Sigmoid colon (tissue), 6 donors: ENCODE measurements at regions not wholly inside any gene's neighbourhood (a gene's known extent, or its start where the extent isn't known, plus 50 kb on each side); places are given as distances from the start of the nearest gene placed in this dataset.

Experiments
- DNase-seq: peaks from one replicate; pipeline ENCODE4 v3.0.0-alpha.2; 2019
- H3K27ac ChIP-seq, 4 donors: fragments of 200-600 bp; sonication (generic); one replicate each; pipeline ENCODE4 v1.5.1; 2016 to 2019; ENCODE audit warnings: mild to moderate bottlenecking in 1 of 4
- H3K27me3 ChIP-seq, 3 donors: fragments of 200-600 bp; sonication (generic); one replicate each; pipeline ENCODE4 v1.5.1; 2019; ENCODE audit warnings: mild to moderate bottlenecking in 1 of 3
- H3K36me3 ChIP-seq, 4 donors: fragments of 200-600 bp; sonication (generic); one replicate each; pipeline ENCODE4 v1.5.1; 2016 to 2019
- H3K4me1 ChIP-seq, 4 donors: fragments of 200-600 bp; sonication (generic); one replicate each; pipeline ENCODE4 v1.5.1; 2017 to 2019
- H3K4me3 ChIP-seq, 4 donors: fragments of 200-600 bp; sonication (generic); one replicate each; pipeline ENCODE4 v1.5.1; 2017 to 2019; ENCODE audit warnings: mild to moderate bottlenecking in 2 of 4, moderate library complexity in 1 of 4
- H3K9me3 ChIP-seq, 4 donors: fragments of 200-600 bp in 3 of 4; sonication (generic) in 3 of 4; one replicate each; pipeline versions ENCODE4 v1.5.1 to v1.6.1; 2013 to 2019
- CTCF ChIP-seq, 4 experiments: fragments of 450-650 bp in 3 of 4; fragments of 200-600 bp in 1 of 4; IDR thresholded peaks; one replicate each; pipeline ENCODE4 v1.5.1; 2016 to 2019; ENCODE audit warnings: antibody characterized with exemption in 4 of 4, mild to moderate bottlenecking in 3 of 4, moderate library complexity in 2 of 4
- EP300 ChIP-seq, 4 donors: sonication (generic); formaldehyde crosslinking; IDR thresholded peaks; one replicate each; pipeline ENCODE4 v1.6.1; 2017; ENCODE audit warnings: antibody characterized with exemption in 4 of 4
- POLR2A ChIP-seq, 2 donors: fragments of 450-650 bp; IDR thresholded peaks; one replicate each; pipeline ENCODE4 v1.6.1; 2016; ENCODE audit warnings: antibody characterized with exemption in 2 of 2, mild to moderate bottlenecking in 2 of 2, moderate library complexity in 2 of 2
- POLR2AphosphoS5 ChIP-seq, 4 donors: sonication (generic); formaldehyde crosslinking; IDR thresholded peaks; one replicate each; pipeline ENCODE4 v1.6.1; 2017; ENCODE audit warnings: antibody characterized with exemption in 4 of 4
- WGBS, 2 donors: extraction: QIAGEN DNeasy Blood & Tissue Kit; methylation state at CpG; one replicate each; pipeline ENCODE4 v1.1.7; 2013; 5-methylcytosine and 5-hydroxymethylcytosine counted together
- intact Hi-C: fragments of 100-400 bp; cut with DNase I; formaldehyde crosslinking; loops from one replicate; pipeline ENCODE4 v1.15.1; 2023
- donor health status: healthy with polysubstance abuse.
- donor health status: healthy.

- H3K4me1 ChIP-seq, result peaks cover 0 to 10% (median 0%) of the 10 kb centered on the region in 4 donors
- H3K27me3 ChIP-seq, result no peaks in the 10 kb centered on the region
- no peaks in the 10 kb centered on the region for H3K36me3 ChIP-seq
- H3K4me3 ChIP-seq, result no peak overlapping the region
- no peaks in the 10 kb centered on the region for H3K9me3 ChIP-seq
- intact Hi-C loops, result no loop called here
- no peak overlapping the region for H3K27ac ChIP-seq
- 78 to 79% methylated on average over 4 of the region's 4 CpGs for WGBS, 2 donors
- no peak for TF ChIP-seq POLR2AphosphoS5 (IDR thresholded peaks at IDR 0.05)
- no peak for TF ChIP-seq CTCF (IDR thresholded peaks at IDR 0.05)
- TF ChIP-seq POLR2A (IDR thresholded peaks at IDR 0.05), result no peak
- TF ChIP-seq EP300 (IDR thresholded peaks at IDR 0.05), result no peak
- no peak for DNase-seq
Observed at GRCh38 chr14:66237741-66238140, 248.4 kb upstream of the CCDC196 start.

GRCh38 chr14:66238969-66239368, 247.2 kb upstream of the CCDC196 start:
- Histone ChIP-seq H3K4me1 (peaks cover 0 to 2% (median 0%) of the 10 kb centered on the region in 4 donors), H3K9me3 (no peaks in the 10 kb centered on the region), H3K4me3 (no peak overlapping the region), H3K27me3 (no peaks in the 10 kb centered on the region), H3K36me3 (no peaks in the 10 kb centered on the region), H3K27ac (no peak overlapping the region)
- DNase-seq, result no peak
- TF ChIP-seq POLR2A (IDR thresholded peaks at IDR 0.05) (no peak), CTCF (IDR thresholded peaks at IDR 0.05) (no peak), EP300 (IDR thresholded peaks at IDR 0.05) (no peak), POLR2AphosphoS5 (IDR thresholded peaks at IDR 0.05) (no peak)
- 71 to 80% methylated on average over 1 of the region's 1 CpG for WGBS, 2 donors
- intact Hi-C loops, result no loop called here

- Histone ChIP-seq H3K36me3 (no peaks in the 10 kb centered on the region), H3K27ac (no peak overlapping the region), H3K27me3 (no peaks in the 10 kb centered on the region), H3K4me3 (no peak overlapping the region), H3K9me3 (no peaks in the 10 kb centered on the region), H3K4me1 (no peaks in the 10 kb centered on the region)
- DNase-seq, result no peak
- TF ChIP-seq EP300 (IDR thresholded peaks at IDR 0.05) (no peak), POLR2A (IDR thresholded peaks at IDR 0.05) (no peak), POLR2AphosphoS5 (IDR thresholded peaks at IDR 0.05) (no peak), CTCF (IDR thresholded peaks at IDR 0.05) (no peak)
- intact Hi-C loops, result no loop called here
- WGBS, 2 donors, result 86 to 91% methylated on average over 4 of the region's 4 CpGs
Observed at GRCh38 chr14:66239589-66239988, 246.6 kb upstream of the CCDC196 start.

GRCh38 chr14:66240105-66240504, 246.1 kb upstream of the CCDC196 start:
- Histone ChIP-seq H3K9me3 (no peaks in the 10 kb centered on the region), H3K36me3 (no peaks in the 10 kb centered on the region), H3K27ac (no peak overlapping the region), H3K4me3 (no peak overlapping the region), H3K4me1 (no peaks in the 10 kb centered on the region), H3K27me3 (no peaks in the 10 kb centered on the region)
- TF ChIP-seq EP300 (IDR thresholded peaks at IDR 0.05), result no peak
- TF ChIP-seq POLR2A (IDR thresholded peaks at IDR 0.05), result no peak
- TF ChIP-seq CTCF (IDR thresholded peaks at IDR 0.05), result no peak
- no peak for TF ChIP-seq POLR2AphosphoS5 (IDR thresholded peaks at IDR 0.05)
- DNase-seq, result no peak
- intact Hi-C loops, result no loop called here

GRCh38 chr14:66242001-66242400, 244.2 kb upstream of the CCDC196 start:
- Histone ChIP-seq H3K9me3 (no peaks in the 10 kb centered on the region), H3K36me3 (no peaks in the 10 kb centered on the region), H3K4me1 (no peaks in the 10 kb centered on the region), H3K4me3 (no peak overlapping the region), H3K27me3 (no peaks in the 10 kb centered on the region), H3K27ac (no peak overlapping the region)
- TF ChIP-seq POLR2AphosphoS5 (IDR thresholded peaks at IDR 0.05) (no peak), POLR2A (IDR thresholded peaks at IDR 0.05) (no peak), CTCF (IDR thresholded peaks at IDR 0.05) (no peak)
- intact Hi-C loops, result no loop called here
- no peak for DNase-seq
- 88 to 89% methylated on average over 1 of the region's 1 CpG for WGBS, 2 donors
